GM21825 (cell line): ENCODE measurements at regions not wholly inside any gene's neighbourhood (a gene's known extent, or its start where the extent isn't known, plus 50 kb on each side); places are given as distances from the start of the nearest gene placed in this dataset.

ENCODE experiments used
- ATAC-seq: cut with Tn5 transposase; IDR thresholded peaks from one replicate; pipeline ENCODE4 v1.9.1; 2021; ENCODE audit warnings: mild to moderate bottlenecking, moderate library complexity; ENCODE audit not compliant: unreplicated experiment

- ATAC-seq: peak; percentile 49
Observed at GRCh38 chr9:99513441-99514112, 291.5 kb downstream of the SEC61B start.

- peak; percentile 41 for ATAC-seq
Observed at GRCh38 chr9:99515093-99515492, 293.0 kb downstream of the SEC61B start.

- ATAC-seq: no peak
Observed at GRCh38 chr9:99515895-99516656, 294.0 kb downstream of the SEC61B start.

GRCh38 chr9:99516657-99517049 lies 294.6 kb downstream of the SEC61B start:
- no peak for ATAC-seq

GRCh38 chr9:99523838-99524237 lies 297.8 kb upstream of the NR4A3 start:
- ATAC-seq: no peak

- ATAC-seq: no peak
Observed at GRCh38 chr9:99531313-99531712, 290.4 kb upstream of the NR4A3 start.

GRCh38 chr9:99533421-99533820 lies 288.3 kb upstream of the NR4A3 start:
- ATAC-seq: no peak

- ATAC-seq: no peak
Observed at GRCh38 chr9:99537996-99538395, 283.7 kb upstream of the NR4A3 start.

- ATAC-seq: no peak
Observed at GRCh38 chr9:99544526-99544925, 277.2 kb upstream of the NR4A3 start.

GRCh38 chr9:99549441-99549840 lies 272.2 kb upstream of the NR4A3 start:
- no peak for ATAC-seq

- ATAC-seq: no peak
Observed at GRCh38 chr9:99555792-99556191, 265.9 kb upstream of the NR4A3 start.

- no peak for ATAC-seq
Observed at GRCh38 chr9:99556998-99557397, 264.7 kb upstream of the NR4A3 start.

GRCh38 chr9:99557816-99558215 lies 263.9 kb upstream of the NR4A3 start:
- no peak for ATAC-seq

- ATAC-seq: no peak
Observed at GRCh38 chr9:99559776-99560175, 261.9 kb upstream of the NR4A3 start.

- ATAC-seq: no peak
Observed at GRCh38 chr9:99560561-99560960, 261.1 kb upstream of the NR4A3 start.

- ATAC-seq: no peak
Observed at GRCh38 chr9:99561509-99561917, 260.2 kb upstream of the NR4A3 start.

- no peak for ATAC-seq
Observed at GRCh38 chr9:99561961-99562565, 259.6 kb upstream of the NR4A3 start.

GRCh38 chr9:99563364-99563763 lies 258.3 kb upstream of the NR4A3 start:
- ATAC-seq: no peak

GRCh38 chr9:99565203-99565602 lies 256.5 kb upstream of the NR4A3 start:
- ATAC-seq: no peak

GRCh38 chr9:99567436-99567835 lies 254.2 kb upstream of the NR4A3 start:
- no peak for ATAC-seq

- no peak for ATAC-seq
Observed at GRCh38 chr9:99569840-99570239, 251.8 kb upstream of the NR4A3 start.

- ATAC-seq: no peak
Observed at GRCh38 chr9:99572567-99572966, 249.1 kb upstream of the NR4A3 start.
